Loucy (cell line): ENCODE measurements at regions not wholly inside any gene's neighbourhood (a gene's known extent, or its start where the extent isn't known, plus 50 kb on each side); places are given as distances from the start of the nearest gene placed in this dataset.

Experiments
- CTCF ChIP-seq: fragments of 200-600 bp; sonication (generic); conservative IDR thresholded peaks from 2 replicates; pipeline ENCODE4 v1.5.1; 2014; ENCODE audit warnings: mild to moderate bottlenecking, antibody characterized with exemption, low read length
- EZH2phosphoT487 ChIP-seq: fragments of 200-600 bp; IDR thresholded peaks from 2 replicates; pipeline ENCODE4 v1.6.1; 2018; ENCODE audit warnings: antibody characterized with exemption, mild to moderate bottlenecking, moderate library complexity, borderline replicate concordance

- TF ChIP-seq EZH2phosphoT487, result no peak
- no peak for TF ChIP-seq CTCF
Observed at GRCh38 chr5:164332349-164333196, 827.2 kb downstream of the MAT2B start.
